Testis (tissue), 2 donors: ENCODE measurements at regions not wholly inside any gene's neighbourhood (a gene's known extent, or its start where the extent isn't known, plus 50 kb on each side); places are given as distances from the start of the nearest gene placed in this dataset.

Source experiments
- DNase-seq: peaks from one replicate; pipeline ENCODE4 v3.0.0-alpha.2; 2019
- H3K27ac ChIP-seq, 2 donors: fragments of 200-600 bp; sonication (generic); one replicate each; pipeline ENCODE4 v1.5.1; 2019
- H3K27me3 ChIP-seq: fragments of 200-600 bp; sonication (generic); one replicate; pipeline ENCODE4 v1.5.1; 2019
- H3K36me3 ChIP-seq: fragments of 200-600 bp; sonication (generic); one replicate; pipeline ENCODE4 v1.5.1; 2017; ENCODE audit warnings: low read depth; ENCODE audit errors: missing control alignments
- H3K4me1 ChIP-seq: fragments of 200-600 bp; sonication (generic); one replicate; pipeline ENCODE4 v1.5.1; 2019
- H3K4me3 ChIP-seq, 2 donors: fragments of 200-600 bp; sonication (generic); one replicate each; pipeline ENCODE4 v1.5.1; 2017 to 2019
- H3K9me3 ChIP-seq: fragments of 200-600 bp; sonication (generic); one replicate; pipeline ENCODE4 v1.5.1; 2017
- POLR2A ChIP-seq: fragments of 450-650 bp; IDR thresholded peaks from one replicate; pipeline ENCODE4 v1.6.1; 2017; ENCODE audit warnings: antibody characterized with exemption, mild to moderate bottlenecking, moderate library complexity
- WGBS, 2 donors: methylation state at CpG; one replicate each; pipeline ENCODE4 v1.1.5; 2018; 5-methylcytosine and 5-hydroxymethylcytosine counted together
- intact Hi-C: fragments of 100-400 bp; cut with DNase I; formaldehyde crosslinking; loops from one replicate; pipeline ENCODE4 v1.15.1; 2023; ENCODE audit warnings: low total_unique reads
- TF ChIP-seq, protein P1 (sequence below), 3 experiments: fragments of 450-650 bp in 2 of 3; fragments of 200-600 bp in 1 of 3; sonication (generic) in 1 of 3; IDR thresholded peaks; one replicate each; pipeline ENCODE4 v1.5.1; 2016 to 2019; ENCODE audit warnings: antibody characterized with exemption in 3 of 3, mild to moderate bottlenecking in 2 of 3, moderate library complexity in 1 of 3

DNA sequence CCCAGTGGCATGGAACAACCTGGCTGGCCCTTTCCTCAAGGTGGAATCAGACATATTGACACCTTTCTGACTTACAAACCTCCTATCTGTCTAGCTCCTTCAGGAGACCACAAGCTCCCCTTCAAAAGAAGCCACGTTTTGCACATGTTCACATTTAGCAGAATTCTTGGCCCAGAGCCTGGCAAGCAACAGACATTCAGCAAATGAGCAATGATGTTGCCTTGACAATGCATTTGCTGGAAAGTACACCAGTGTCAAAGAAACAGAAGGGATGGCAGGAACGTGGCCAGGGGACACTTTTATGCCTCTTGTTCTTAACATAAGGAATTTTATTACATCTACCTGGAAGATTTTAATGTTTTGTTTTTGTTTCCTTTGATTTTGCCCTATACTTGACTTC is 85.5 kb upstream of the FGF14 start:
- Histone ChIP-seq H3K9me3 (no peaks in the 10 kb centered on the region), H3K27ac (no peak overlapping the region), H3K36me3 (no peaks in the 10 kb centered on the region), H3K4me1 (no peaks in the 10 kb centered on the region), H3K4me3 (no peak overlapping the region), H3K27me3 (no peaks in the 10 kb centered on the region)
- no peak for DNase-seq
- intact Hi-C loops = no loop called here
- 35 to 40% methylated on average over 2 of the region's 2 CpGs for WGBS, 2 donors
- TF ChIP-seq POLR2A = no peak
- TF ChIP-seq, protein P1, sequence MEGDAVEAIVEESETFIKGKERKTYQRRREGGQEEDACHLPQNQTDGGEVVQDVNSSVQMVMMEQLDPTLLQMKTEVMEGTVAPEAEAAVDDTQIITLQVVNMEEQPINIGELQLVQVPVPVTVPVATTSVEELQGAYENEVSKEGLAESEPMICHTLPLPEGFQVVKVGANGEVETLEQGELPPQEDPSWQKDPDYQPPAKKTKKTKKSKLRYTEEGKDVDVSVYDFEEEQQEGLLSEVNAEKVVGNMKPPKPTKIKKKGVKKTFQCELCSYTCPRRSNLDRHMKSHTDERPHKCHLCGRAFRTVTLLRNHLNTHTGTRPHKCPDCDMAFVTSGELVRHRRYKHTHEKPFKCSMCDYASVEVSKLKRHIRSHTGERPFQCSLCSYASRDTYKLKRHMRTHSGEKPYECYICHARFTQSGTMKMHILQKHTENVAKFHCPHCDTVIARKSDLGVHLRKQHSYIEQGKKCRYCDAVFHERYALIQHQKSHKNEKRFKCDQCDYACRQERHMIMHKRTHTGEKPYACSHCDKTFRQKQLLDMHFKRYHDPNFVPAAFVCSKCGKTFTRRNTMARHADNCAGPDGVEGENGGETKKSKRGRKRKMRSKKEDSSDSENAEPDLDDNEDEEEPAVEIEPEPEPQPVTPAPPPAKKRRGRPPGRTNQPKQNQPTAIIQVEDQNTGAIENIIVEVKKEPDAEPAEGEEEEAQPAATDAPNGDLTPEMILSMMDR (IDR thresholded peaks at IDR 0.05) = no peak

DNA sequence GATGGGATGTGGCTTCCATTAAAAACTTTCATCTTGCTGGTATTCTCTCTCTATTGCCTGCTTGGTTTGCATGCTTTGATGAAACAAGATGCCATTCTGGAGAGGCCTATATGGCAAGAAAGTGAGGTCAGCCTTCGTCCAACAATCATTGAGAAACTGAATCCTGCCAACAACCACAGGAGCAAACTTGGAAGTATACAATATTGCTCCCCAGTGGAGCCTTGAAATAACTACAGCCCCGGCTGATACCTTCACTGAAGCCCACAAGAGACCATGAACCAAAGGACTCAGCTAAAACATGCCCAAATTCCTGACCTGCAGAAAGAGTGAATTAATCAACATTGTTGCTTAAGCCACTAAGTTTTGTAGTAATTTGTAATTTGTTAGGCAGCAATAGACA is 82.5 kb upstream of the FGF14 start:
- no peak for TF ChIP-seq POLR2A
- H3K27me3 ChIP-seq = no peaks in the 10 kb centered on the region
- H3K36me3 ChIP-seq = no peaks in the 10 kb centered on the region
- DNase-seq = no peak
- no peak overlapping the region for H3K4me3 ChIP-seq
- no peaks in the 10 kb centered on the region for H3K9me3 ChIP-seq
- WGBS, 2 donors = 56 to 62% methylated on average over 2 of the region's 2 CpGs
- no peak overlapping the region for H3K27ac ChIP-seq
- intact Hi-C loops = no loop called here
- no peaks in the 10 kb centered on the region for H3K4me1 ChIP-seq

DNA sequence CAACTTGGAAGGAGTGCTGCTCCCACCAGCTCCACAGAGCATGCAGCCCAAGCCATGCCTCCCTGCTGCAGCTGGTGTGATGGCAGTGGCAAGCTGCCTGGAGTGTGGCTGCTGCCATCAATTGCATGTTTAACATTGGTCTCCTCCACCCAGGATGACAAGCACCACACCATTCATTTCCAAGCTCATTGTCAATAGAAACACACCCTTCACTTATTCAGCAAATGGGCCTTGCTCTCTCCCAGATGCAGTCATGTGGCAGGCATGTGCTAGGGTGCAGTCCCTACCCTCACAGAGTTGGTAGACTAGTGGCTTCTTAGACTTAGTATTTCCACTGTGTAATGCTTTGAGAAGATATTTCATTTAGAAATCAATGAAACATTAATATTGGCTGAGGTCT is 70.8 kb upstream of the FGF14 start:
- Histone ChIP-seq H3K36me3 (no peaks in the 10 kb centered on the region), H3K4me3 (no peak overlapping the region), H3K4me1 (no peaks in the 10 kb centered on the region), H3K27me3 (no peaks in the 10 kb centered on the region), H3K9me3 (no peaks in the 10 kb centered on the region), H3K27ac (no peak overlapping the region)
- DNase-seq = no peak
- TF ChIP-seq, protein P1 (IDR thresholded peaks at IDR 0.05) = no peak
- TF ChIP-seq POLR2A = no peak
- intact Hi-C loops = no loop called here

DNA sequence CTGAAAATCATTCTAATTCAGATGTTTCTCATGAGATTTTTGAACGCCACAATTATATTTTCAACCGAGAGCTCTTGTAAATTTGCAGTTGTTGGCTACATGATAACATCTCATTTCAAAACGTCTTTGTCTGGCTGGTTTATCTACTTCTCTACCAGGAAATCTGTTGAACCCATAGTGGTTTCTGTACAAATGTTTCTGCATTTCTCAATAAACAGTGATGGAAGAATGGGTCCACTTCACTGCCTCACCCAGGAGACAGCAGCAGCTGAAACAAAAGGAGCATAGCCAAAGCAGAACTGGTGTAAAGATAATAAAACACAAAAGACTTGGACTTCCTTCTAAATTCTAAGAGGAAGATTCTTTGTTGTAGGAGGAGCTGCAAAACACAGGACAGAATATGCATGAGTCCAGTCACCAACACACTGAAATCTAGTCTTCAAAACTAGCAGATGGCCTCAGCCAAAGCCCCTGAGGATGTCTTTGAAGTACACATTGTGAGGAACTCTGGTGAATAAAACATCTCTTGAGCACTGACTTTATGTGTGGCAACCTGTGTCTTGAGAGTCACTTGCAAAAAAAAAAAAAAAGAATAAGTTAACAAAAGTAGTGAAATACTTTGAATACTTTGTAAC is 68.6 kb upstream of the FGF14 start:
- no peaks in the 10 kb centered on the region for H3K4me1 ChIP-seq
- H3K4me3 ChIP-seq = no peak overlapping the region
- no peaks in the 10 kb centered on the region for H3K9me3 ChIP-seq
- no peaks in the 10 kb centered on the region for H3K36me3 ChIP-seq
- no peak overlapping the region for H3K27ac ChIP-seq
- WGBS, 2 donors = 50 to 57% methylated on average over 3 of the region's 3 CpGs
- H3K27me3 ChIP-seq = no peaks in the 10 kb centered on the region
- no peak for TF ChIP-seq POLR2A
- TF ChIP-seq, protein P1 (IDR thresholded peaks at IDR 0.05) = no peak
- DNase-seq = no peak
- intact Hi-C loops = no loop called here

DNA sequence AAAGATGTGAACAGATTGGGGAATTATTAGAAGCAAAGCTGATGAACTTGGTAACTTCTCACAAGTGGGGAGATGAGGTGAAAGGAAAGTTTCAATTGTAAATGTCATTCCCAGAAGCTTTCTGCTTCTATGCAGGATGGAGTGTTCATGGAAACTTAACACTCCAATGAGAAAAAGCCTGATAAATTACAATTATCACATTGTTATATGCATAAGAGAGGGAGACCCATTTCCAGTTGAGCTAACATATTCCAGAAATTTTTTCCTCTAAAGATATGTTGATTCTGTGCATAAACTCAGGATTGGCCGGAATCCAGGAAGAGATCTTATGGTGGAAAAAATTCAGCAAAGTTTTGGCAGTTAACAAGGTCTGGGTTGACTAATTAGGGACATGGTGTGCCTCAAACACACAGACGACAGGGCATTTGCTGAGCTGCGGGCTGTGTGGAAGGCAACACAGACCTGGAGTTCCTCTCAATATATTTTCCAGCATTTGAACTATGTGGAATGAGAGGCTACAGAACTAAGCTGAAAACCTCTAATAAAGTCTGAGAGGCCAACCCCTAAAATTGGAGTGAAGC is 64.9 kb upstream of the FGF14 start:
- Histone ChIP-seq H3K36me3 (no peaks in the 10 kb centered on the region), H3K27ac (no peak overlapping the region), H3K4me1 (no peaks in the 10 kb centered on the region), H3K9me3 (no peaks in the 10 kb centered on the region), H3K27me3 (no peaks in the 10 kb centered on the region), H3K4me3 (no peak overlapping the region)
- TF ChIP-seq POLR2A = no peak
- TF ChIP-seq, protein P1 (IDR thresholded peaks at IDR 0.05) = no peak
- 44 to 45% methylated on average over 3 of the region's 3 CpGs for WGBS, 2 donors
- no peak for DNase-seq
- intact Hi-C loops = no loop called here
